GM10248 (cell line): ENCODE measurements at regions not wholly inside any gene's neighbourhood (a gene's known extent, or its start where the extent isn't known, plus 50 kb on each side); places are given as distances from the start of the nearest gene placed in this dataset.

Experiments used
- CTCF ChIA-PET: fragments of 300-600 bp; sonication (Branson Sonifier 250); formaldehyde crosslinking; extraction: SDS; loops from one replicate; lab custom pipeline; 2021; ENCODE audit warnings: antibody characterized with exemption; lab: Yijun Ruan, JAX
- POLR2A ChIA-PET: fragments of 350-650 bp; sonication (Branson Sonifier 250); formaldehyde crosslinking; extraction: SDS; loops from one replicate; lab custom pipeline; 2020; ENCODE audit warnings: antibody characterized with exemption; lab: Yijun Ruan, JAX
- DNase-seq: peaks from one replicate; pipeline ENCODE4 v3.0.0; 2012; ENCODE audit errors: extremely low spot score
- CTCF ChIP-seq: IDR thresholded peaks from 2 replicates; pipeline ENCODE4 v1.5.1; 2012; ENCODE audit warnings: mild to moderate bottlenecking, low read depth; ENCODE audit errors: extremely low read depth, missing control alignments, control extremely low read depth

GRCh38 chr5:8241558-8241957, 372.6 kb downstream of the MTRR start:
- ChIA-PET CTCF (no interaction called here), POLR2A (no interaction called here)
- no peak for DNase-seq
- TF ChIP-seq CTCF = no peak

GRCh38 chr5:8247049-8247899, 378.3 kb downstream of the MTRR start:
- POLR2A ChIA-PET = no interaction called here
- no peak for DNase-seq
- CTCF ChIA-PET = interaction anchor here (0.8 kb wide), 1 partner anchor 10 kb away, joined by 3 read pairs; no protein-coding TSS in a partner anchor
- TF ChIP-seq CTCF = no peak

- ChIA-PET CTCF (no interaction called here), POLR2A (no interaction called here)
- DNase-seq = no peak
- no peak for TF ChIP-seq CTCF
Observed at GRCh38 chr5:8253376-8253775, 384.4 kb downstream of the MTRR start.

- no peak for DNase-seq
- ChIA-PET CTCF (no interaction called here), POLR2A (no interaction called here)
- no peak for TF ChIP-seq CTCF
Observed at GRCh38 chr5:8254674-8255073, 385.7 kb downstream of the MTRR start.

GRCh38 chr5:8258801-8259200, 389.9 kb downstream of the MTRR start:
- CTCF ChIA-PET = interaction anchor here (0.8 kb wide), 1 partner anchor 133 kb away, joined by 3 read pairs; no protein-coding TSS in a partner anchor
- no peak for TF ChIP-seq CTCF
- POLR2A ChIA-PET = no interaction called here
- DNase-seq = no peak

GRCh38 chr5:8270246-8270645, 401.3 kb downstream of the MTRR start:
- TF ChIP-seq CTCF = no peak
- CTCF ChIA-PET = no interaction called here
- POLR2A ChIA-PET = no interaction called here
- no peak for DNase-seq
